HG03025 (cell line): ENCODE measurements at regions not wholly inside any gene's neighbourhood (a gene's known extent, or its start where the extent isn't known, plus 50 kb on each side); places are given as distances from the start of the nearest gene placed in this dataset.
"Not testable (repeated sequence)": the region's sequence is repeated elsewhere in the genome, so short reads cannot be mapped to it uniquely, and the experiment has no call there.

Source experiments
- ATAC-seq: cut with Tn5 transposase; IDR thresholded peaks from one replicate; pipeline ENCODE4 v1.9.1; 2021; ENCODE audit warnings: mild to moderate bottlenecking, moderate library complexity; ENCODE audit not compliant: unreplicated experiment, low FRiP score

GRCh38 chr5:155661859-155662258 is 648.3 kb downstream of the KIF4B start:
- ATAC-seq: no peak

- no peak for ATAC-seq
Observed at GRCh38 chr5:155665361-155665760, 651.8 kb downstream of the KIF4B start.

- ATAC-seq: not testable (repeated sequence)
Observed at GRCh38 chr5:155672001-155672400, 655.0 kb upstream of the SGCD start.

GRCh38 chr5:155676967-155677366 is 650.0 kb upstream of the SGCD start:
- peak; percentile 84 for ATAC-seq

- no peak for ATAC-seq
Observed at GRCh38 chr5:155678371-155678770, 648.6 kb upstream of the SGCD start.

- ATAC-seq: no peak
Observed at GRCh38 chr5:155679530-155679929, 647.4 kb upstream of the SGCD start.

GRCh38 chr5:155684417-155684816 is 642.5 kb upstream of the SGCD start:
- no peak for ATAC-seq

- ATAC-seq: no peak
Observed at GRCh38 chr5:155686131-155686530, 640.8 kb upstream of the SGCD start.

- ATAC-seq: no peak
Observed at GRCh38 chr5:155689406-155689805, 637.6 kb upstream of the SGCD start.

GRCh38 chr5:155696362-155696761 is 630.6 kb upstream of the SGCD start:
- ATAC-seq: no peak

GRCh38 chr5:155697236-155697635 is 629.7 kb upstream of the SGCD start:
- ATAC-seq: no peak

GRCh38 chr5:155699385-155699784 is 627.6 kb upstream of the SGCD start:
- no peak for ATAC-seq

GRCh38 chr5:155700333-155700732 is 626.6 kb upstream of the SGCD start:
- ATAC-seq: no peak

- ATAC-seq: no peak
Observed at GRCh38 chr5:155711882-155712281, 615.1 kb upstream of the SGCD start.

GRCh38 chr5:155714435-155714834 is 612.5 kb upstream of the SGCD start:
- not testable (repeated sequence) for ATAC-seq

GRCh38 chr5:155726267-155726666 is 600.7 kb upstream of the SGCD start:
- no peak for ATAC-seq

- ATAC-seq: no peak
Observed at GRCh38 chr5:155727512-155728145, 599.3 kb upstream of the SGCD start.

- no peak for ATAC-seq
Observed at GRCh38 chr5:155728146-155728856, 598.7 kb upstream of the SGCD start.

- no peak for ATAC-seq
Observed at GRCh38 chr5:155728857-155729683, 597.9 kb upstream of the SGCD start.

- no peak for ATAC-seq
Observed at GRCh38 chr5:155729684-155730059, 597.3 kb upstream of the SGCD start.

- no peak for ATAC-seq
Observed at GRCh38 chr5:155732587-155733376, 594.2 kb upstream of the SGCD start.
